NCI-H1105 (cell line): ENCODE measurements at regions not wholly inside any gene's neighbourhood (a gene's known extent, or its start where the extent isn't known, plus 50 kb on each side); places are given as distances from the start of the nearest gene placed in this dataset.
A peak's percentile ranks its signal among the peaks of the same experiment; 100 is the strongest.

ENCODE experiments used
- DNase-seq: peaks from one replicate; lab custom pipeline; 2025; lab: John Stamatoyannopoulos, UW

- DNase-seq: no peak
These were observed 99.6 kb upstream of the KAZN start for GRCh38 chr1:14498839-14499238.

- DNase-seq: no peak
These were observed 99.0 kb upstream of the KAZN start for GRCh38 chr1:14499312-14500040.

- no peak for DNase-seq
These were observed 98.4 kb upstream of the KAZN start for GRCh38 chr1:14500041-14500440.

- no peak for DNase-seq
These were observed 97.6 kb upstream of the KAZN start for GRCh38 chr1:14500912-14501311.

GRCh38 chr1:14504517-14504916 lies 94.0 kb upstream of the KAZN start:
- DNase-seq: no peak

GRCh38 chr1:14506471-14507255 lies 91.8 kb upstream of the KAZN start:
- no peak for DNase-seq

GRCh38 chr1:14507262-14507661 lies 91.2 kb upstream of the KAZN start:
- no peak for DNase-seq

- DNase-seq: no peak
These were observed 89.9 kb upstream of the KAZN start for GRCh38 chr1:14508613-14509012.

GRCh38 chr1:14511166-14511680 lies 87.3 kb upstream of the KAZN start:
- no peak for DNase-seq

GRCh38 chr1:14511796-14512585 lies 86.5 kb upstream of the KAZN start:
- DNase-seq: no peak

GRCh38 chr1:14513111-14513510 lies 85.4 kb upstream of the KAZN start:
- no peak for DNase-seq

GRCh38 chr1:14514739-14515138 lies 83.7 kb upstream of the KAZN start:
- no peak for DNase-seq

GRCh38 chr1:14516974-14517840 lies 81.3 kb upstream of the KAZN start:
- DNase-seq: no peak

- DNase-seq: peak; percentile 28
These were observed 80.7 kb upstream of the KAZN start for GRCh38 chr1:14517841-14518180.

GRCh38 chr1:14519976-14520375 lies 78.5 kb upstream of the KAZN start:
- DNase-seq: no peak

- DNase-seq: no peak
These were observed 77.8 kb upstream of the KAZN start for GRCh38 chr1:14520514-14521163.

GRCh38 chr1:14521622-14522021 lies 76.9 kb upstream of the KAZN start:
- DNase-seq: no peak

GRCh38 chr1:14522077-14522925 lies 76.2 kb upstream of the KAZN start:
- DNase-seq: no peak

- DNase-seq: no peak
These were observed 75.6 kb upstream of the KAZN start for GRCh38 chr1:14522926-14523241.
